ENCODE measurements at regions not wholly inside any gene's neighbourhood (a gene's known extent, or its start where the extent isn't known, plus 50 kb on each side); places are given as distances from the start of the nearest gene placed in this dataset.

- Mint-ChIP-seq H3K4me3 (ENCODE audit: unreplicated experiment) (no peak overlapping the region), H3K27me3 (ENCODE audit: unreplicated experiment) (no peaks in the 10 kb centered on the region), H3K36me3 (ENCODE audit: unreplicated experiment) (no peaks in the 10 kb centered on the region), H3K27ac (ENCODE audit: unreplicated experiment) (no peak overlapping the region), H3K4me1 (ENCODE audit: unreplicated experiment) (no peaks in the 10 kb centered on the region), H3K9me3 (ENCODE audit: unreplicated experiment) (peaks cover 4% of the 10 kb centered on the region)
- no peak for DNase-seq (ENCODE audit: extremely low spot score, unreplicated experiment)
- no peak for TF ChIP-seq CTCF (IDR thresholded peaks at IDR 0.05)
Measured at GRCh38 chr1:233516732-233517131, 97.2 kb upstream of the KCNK1 start.

GRCh38 chr1:233518344-233518743, 95.6 kb upstream of the KCNK1 start:
- no peaks in the 10 kb centered on the region for H3K27me3 Mint-ChIP-seq (ENCODE audit: unreplicated experiment)
- no peaks in the 10 kb centered on the region for H3K4me1 Mint-ChIP-seq (ENCODE audit: unreplicated experiment)
- DNase-seq (ENCODE audit: extremely low spot score, unreplicated experiment) = no peak
- H3K27ac Mint-ChIP-seq (ENCODE audit: unreplicated experiment) = no peak overlapping the region
- no peak overlapping the region for H3K4me3 Mint-ChIP-seq (ENCODE audit: unreplicated experiment)
- H3K36me3 Mint-ChIP-seq (ENCODE audit: unreplicated experiment) = no peaks in the 10 kb centered on the region
- peak; percentile 13 for TF ChIP-seq CTCF (IDR thresholded peaks at IDR 0.05)
- H3K9me3 Mint-ChIP-seq (ENCODE audit: unreplicated experiment) = peaks cover 2% of the 10 kb centered on the region

GRCh38 chr1:233520261-233521191, 93.4 kb upstream of the KCNK1 start:
- no peak overlapping the region for H3K27ac Mint-ChIP-seq (ENCODE audit: unreplicated experiment)
- DNase-seq (ENCODE audit: extremely low spot score, unreplicated experiment) = no peak
- no peaks in the 10 kb centered on the region for H3K36me3 Mint-ChIP-seq (ENCODE audit: unreplicated experiment)
- no peaks in the 10 kb centered on the region for H3K4me1 Mint-ChIP-seq (ENCODE audit: unreplicated experiment)
- TF ChIP-seq CTCF (IDR thresholded peaks at IDR 0.05) = no peak
- H3K9me3 Mint-ChIP-seq (ENCODE audit: unreplicated experiment) = no peaks in the 10 kb centered on the region
- no peak overlapping the region for H3K4me3 Mint-ChIP-seq (ENCODE audit: unreplicated experiment)
- no peaks in the 10 kb centered on the region for H3K27me3 Mint-ChIP-seq (ENCODE audit: unreplicated experiment)

GRCh38 chr1:233523047-233523446, 90.9 kb upstream of the KCNK1 start:
- H3K4me1 Mint-ChIP-seq (ENCODE audit: unreplicated experiment) = no peaks in the 10 kb centered on the region
- no peaks in the 10 kb centered on the region for H3K36me3 Mint-ChIP-seq (ENCODE audit: unreplicated experiment)
- no peak for DNase-seq (ENCODE audit: extremely low spot score, unreplicated experiment)
- H3K4me3 Mint-ChIP-seq (ENCODE audit: unreplicated experiment) = no peak overlapping the region
- no peaks in the 10 kb centered on the region for H3K27me3 Mint-ChIP-seq (ENCODE audit: unreplicated experiment)
- no peaks in the 10 kb centered on the region for H3K9me3 Mint-ChIP-seq (ENCODE audit: unreplicated experiment)
- TF ChIP-seq CTCF (IDR thresholded peaks at IDR 0.05) = no peak
- no peak overlapping the region for H3K27ac Mint-ChIP-seq (ENCODE audit: unreplicated experiment)

GRCh38 chr1:233527818-233528217, 86.1 kb upstream of the KCNK1 start:
- Mint-ChIP-seq H3K9me3 (ENCODE audit: unreplicated experiment) (peaks cover 6% of the 10 kb centered on the region), H3K36me3 (ENCODE audit: unreplicated experiment) (no peaks in the 10 kb centered on the region), H3K4me1 (ENCODE audit: unreplicated experiment) (no peaks in the 10 kb centered on the region), H3K27ac (ENCODE audit: unreplicated experiment) (no peak overlapping the region), H3K4me3 (ENCODE audit: unreplicated experiment) (no peak overlapping the region), H3K27me3 (ENCODE audit: unreplicated experiment) (no peaks in the 10 kb centered on the region)
- DNase-seq (ENCODE audit: extremely low spot score, unreplicated experiment) = no peak
- TF ChIP-seq CTCF (IDR thresholded peaks at IDR 0.05) = no peak
